ENCODE measurements at regions not wholly inside any gene's neighbourhood (a gene's known extent, or its start where the extent isn't known, plus 50 kb on each side); places are given as distances from the start of the nearest gene placed in this dataset.

DNA sequence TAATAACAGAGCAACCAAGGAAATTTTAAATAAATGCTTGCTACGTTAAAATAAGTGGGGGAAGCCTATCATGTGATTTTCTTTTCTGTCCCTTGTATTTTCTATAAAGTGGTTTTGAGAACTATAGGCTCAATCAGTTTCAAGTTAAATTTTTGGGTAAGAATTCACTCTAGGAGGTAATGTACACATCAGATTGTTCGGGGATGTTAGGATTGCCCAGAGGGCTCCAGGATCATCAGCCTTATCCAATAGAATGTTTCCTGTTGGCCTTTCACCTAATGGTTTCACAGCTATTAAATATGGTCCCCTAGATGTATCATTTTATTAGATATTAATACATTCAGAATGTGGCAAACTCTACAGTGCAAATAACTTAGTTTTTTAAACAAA is 438.4 kb upstream of the NPVF start:
- H3K36me3 ChIP-seq (ENCODE audit: control insufficient read depth in 1 of 2, insufficient read depth in 2 of 2, low read length in 2 of 2), result no peaks in the 10 kb centered on the region
- no peak overlapping the region for H3K27ac ChIP-seq (ENCODE audit: low read depth, low read length)
- BruUV-seq (replicated peaks), result no TSS peak
- no peak overlapping the region for H2AFZ ChIP-seq (ENCODE audit: low read depth, low read length, poor library complexity, severe bottlenecking)
- ChIA-PET POLR2A (no interaction called here), CTCF (no interaction called here), RAD21 (ENCODE audit: low non-redundant PET in 1 of 2, low total read pairs in 2 of 2, uncharacterized antibody in 2 of 2, unreplicated experiment in 2 of 2) (no interaction called here)
- peaks cover 75% of the 10 kb centered on the region for H3K27me3 ChIP-seq (ENCODE audit: insufficient read depth, low read length)
- no peak overlapping the region for H3K4me2 ChIP-seq (ENCODE audit: low read length)
- H3K9me3 ChIP-seq (ENCODE audit: control insufficient read depth in 1 of 2, insufficient read depth in 1 of 2, low read depth in 1 of 2, low read length in 2 of 2), result no peaks in the 10 kb centered on the region
- DNase-seq (ENCODE audit: low read depth, low spot score) (no peak), ATAC-seq (no peak)
- H3K4me3 ChIP-seq (replicated peaks in 1 of 2; ENCODE audit: low read depth in 1 of 2, low read length in 2 of 2), result no peak overlapping the region
- H3K79me2 ChIP-seq (ENCODE audit: insufficient read depth, low read length), result no peaks in the 10 kb centered on the region
- no peaks in the 10 kb centered on the region for H4K20me1 ChIP-seq (ENCODE audit: insufficient read depth)
- TF ChIP-seq FOSL1 (IDR thresholded peaks at IDR 0.05; ENCODE audit: low read depth) (no peak), RAD21 (IDR thresholded peaks at IDR 0.05; ENCODE audit: low read depth) (no peak), YY1 (IDR thresholded peaks at IDR 0.05; ENCODE audit: extremely low read depth, insufficient replicate concordance, low read depth, low read length) (no peak), ATF3 (IDR thresholded peaks at IDR 0.05) (no peak), TCF7L2 (IDR thresholded peaks at IDR 0.05; ENCODE audit: borderline replicate concordance, extremely low read depth, insufficient read depth, insufficient read length) (no peak), SIN3A (IDR thresholded peaks at IDR 0.05; ENCODE audit: low read depth) (no peak), POLR2AphosphoS5 (IDR thresholded peaks at IDR 0.05; ENCODE audit: low read depth, low read length) (no peak), EZH2phosphoT487 (IDR thresholded peaks at IDR 0.05; ENCODE audit: borderline replicate concordance) (no peak), ZNF274 (IDR thresholded peaks at IDR 0.05; ENCODE audit: low read depth, low read length) (no peak), EGR1 (IDR thresholded peaks at IDR 0.05; ENCODE audit: low read depth) (no peak), SP1 (IDR thresholded peaks at IDR 0.05; ENCODE audit: low read depth) (no peak), CEBPB (IDR thresholded peaks at IDR 0.05; ENCODE audit: low read depth) (no peak)
- TF ChIP-seq, protein P1, sequence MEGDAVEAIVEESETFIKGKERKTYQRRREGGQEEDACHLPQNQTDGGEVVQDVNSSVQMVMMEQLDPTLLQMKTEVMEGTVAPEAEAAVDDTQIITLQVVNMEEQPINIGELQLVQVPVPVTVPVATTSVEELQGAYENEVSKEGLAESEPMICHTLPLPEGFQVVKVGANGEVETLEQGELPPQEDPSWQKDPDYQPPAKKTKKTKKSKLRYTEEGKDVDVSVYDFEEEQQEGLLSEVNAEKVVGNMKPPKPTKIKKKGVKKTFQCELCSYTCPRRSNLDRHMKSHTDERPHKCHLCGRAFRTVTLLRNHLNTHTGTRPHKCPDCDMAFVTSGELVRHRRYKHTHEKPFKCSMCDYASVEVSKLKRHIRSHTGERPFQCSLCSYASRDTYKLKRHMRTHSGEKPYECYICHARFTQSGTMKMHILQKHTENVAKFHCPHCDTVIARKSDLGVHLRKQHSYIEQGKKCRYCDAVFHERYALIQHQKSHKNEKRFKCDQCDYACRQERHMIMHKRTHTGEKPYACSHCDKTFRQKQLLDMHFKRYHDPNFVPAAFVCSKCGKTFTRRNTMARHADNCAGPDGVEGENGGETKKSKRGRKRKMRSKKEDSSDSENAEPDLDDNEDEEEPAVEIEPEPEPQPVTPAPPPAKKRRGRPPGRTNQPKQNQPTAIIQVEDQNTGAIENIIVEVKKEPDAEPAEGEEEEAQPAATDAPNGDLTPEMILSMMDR (IDR thresholded peaks at IDR 0.05 in 2 of 3, conservative IDR thresholded peaks at IDR 0.05 in 1 of 3; ENCODE audit: borderline replicate concordance in 1 of 3, insufficient read depth in 1 of 3, low read depth in 2 of 3, low read length in 2 of 3), result no peak
- TF ChIP-seq, protein P2, sequence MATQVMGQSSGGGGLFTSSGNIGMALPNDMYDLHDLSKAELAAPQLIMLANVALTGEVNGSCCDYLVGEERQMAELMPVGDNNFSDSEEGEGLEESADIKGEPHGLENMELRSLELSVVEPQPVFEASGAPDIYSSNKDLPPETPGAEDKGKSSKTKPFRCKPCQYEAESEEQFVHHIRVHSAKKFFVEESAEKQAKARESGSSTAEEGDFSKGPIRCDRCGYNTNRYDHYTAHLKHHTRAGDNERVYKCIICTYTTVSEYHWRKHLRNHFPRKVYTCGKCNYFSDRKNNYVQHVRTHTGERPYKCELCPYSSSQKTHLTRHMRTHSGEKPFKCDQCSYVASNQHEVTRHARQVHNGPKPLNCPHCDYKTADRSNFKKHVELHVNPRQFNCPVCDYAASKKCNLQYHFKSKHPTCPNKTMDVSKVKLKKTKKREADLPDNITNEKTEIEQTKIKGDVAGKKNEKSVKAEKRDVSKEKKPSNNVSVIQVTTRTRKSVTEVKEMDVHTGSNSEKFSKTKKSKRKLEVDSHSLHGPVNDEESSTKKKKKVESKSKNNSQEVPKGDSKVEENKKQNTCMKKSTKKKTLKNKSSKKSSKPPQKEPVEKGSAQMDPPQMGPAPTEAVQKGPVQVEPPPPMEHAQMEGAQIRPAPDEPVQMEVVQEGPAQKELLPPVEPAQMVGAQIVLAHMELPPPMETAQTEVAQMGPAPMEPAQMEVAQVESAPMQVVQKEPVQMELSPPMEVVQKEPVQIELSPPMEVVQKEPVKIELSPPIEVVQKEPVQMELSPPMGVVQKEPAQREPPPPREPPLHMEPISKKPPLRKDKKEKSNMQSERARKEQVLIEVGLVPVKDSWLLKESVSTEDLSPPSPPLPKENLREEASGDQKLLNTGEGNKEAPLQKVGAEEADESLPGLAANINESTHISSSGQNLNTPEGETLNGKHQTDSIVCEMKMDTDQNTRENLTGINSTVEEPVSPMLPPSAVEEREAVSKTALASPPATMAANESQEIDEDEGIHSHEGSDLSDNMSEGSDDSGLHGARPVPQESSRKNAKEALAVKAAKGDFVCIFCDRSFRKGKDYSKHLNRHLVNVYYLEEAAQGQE (IDR thresholded peaks at IDR 0.05; ENCODE audit: low read depth), result no peak
- H3K4me1 ChIP-seq (ENCODE audit: control insufficient read depth in 1 of 2, insufficient read depth in 2 of 2, low read length in 2 of 2), result no peaks in the 10 kb centered on the region
- intact Hi-C loops (cut with micrococcal nuclease), result no loop called here
- no peaks in the 10 kb centered on the region for H3K9me2 ChIP-seq (ENCODE audit: insufficient read depth)
- no peak overlapping the region for H3K9ac ChIP-seq (ENCODE audit: low read length)

Data from HCT116 (cell line).